HG03175 (cell line): ENCODE measurements at regions not wholly inside any gene's neighbourhood (a gene's known extent, or its start where the extent isn't known, plus 50 kb on each side); places are given as distances from the start of the nearest gene placed in this dataset.

Experiments
- ATAC-seq: cut with Tn5 transposase; IDR thresholded peaks from one replicate; pipeline ENCODE4 v1.9.1; 2021; ENCODE audit warnings: mild to moderate bottlenecking, moderate library complexity; ENCODE audit not compliant: unreplicated experiment

DNA sequence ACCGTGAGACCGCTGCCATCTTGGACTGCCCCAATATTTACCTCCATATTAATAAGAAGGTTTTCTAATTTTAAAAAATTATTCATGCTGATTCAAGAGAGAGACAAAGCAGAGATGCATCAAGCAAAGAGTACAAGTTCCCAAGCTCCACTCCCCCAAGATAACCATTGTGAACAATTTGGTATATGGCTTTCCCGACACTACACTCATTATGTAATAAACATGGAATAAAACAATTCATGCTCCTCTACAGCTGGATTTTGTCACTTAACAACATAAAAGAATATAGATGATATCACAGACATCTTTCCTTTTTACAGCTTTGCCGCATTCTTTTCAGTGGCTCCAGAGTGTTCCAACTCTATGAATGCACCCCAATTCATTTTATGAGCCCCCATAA lies 307.6 kb downstream of the FGFR2 start:
- no peak for ATAC-seq

DNA sequence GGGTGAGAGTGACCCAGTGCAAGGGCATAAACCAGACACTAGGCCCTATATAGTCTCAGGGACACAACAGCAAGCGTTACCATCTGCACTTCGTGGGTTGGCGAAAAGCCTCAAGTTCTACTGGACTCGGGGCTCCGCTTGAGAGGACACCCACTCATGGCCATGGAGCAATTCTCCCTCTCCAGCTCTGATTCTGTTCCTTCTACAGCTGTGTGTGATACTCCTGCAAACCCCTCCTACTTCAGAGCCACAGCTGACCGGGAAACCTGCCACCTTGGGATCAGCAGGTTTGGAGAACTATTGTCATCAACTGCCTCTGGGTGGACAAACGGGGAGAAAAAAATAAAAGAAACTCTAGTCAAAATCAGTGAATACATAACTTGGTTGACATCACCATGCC lies 306.9 kb downstream of the FGFR2 start:
- no peak for ATAC-seq

DNA sequence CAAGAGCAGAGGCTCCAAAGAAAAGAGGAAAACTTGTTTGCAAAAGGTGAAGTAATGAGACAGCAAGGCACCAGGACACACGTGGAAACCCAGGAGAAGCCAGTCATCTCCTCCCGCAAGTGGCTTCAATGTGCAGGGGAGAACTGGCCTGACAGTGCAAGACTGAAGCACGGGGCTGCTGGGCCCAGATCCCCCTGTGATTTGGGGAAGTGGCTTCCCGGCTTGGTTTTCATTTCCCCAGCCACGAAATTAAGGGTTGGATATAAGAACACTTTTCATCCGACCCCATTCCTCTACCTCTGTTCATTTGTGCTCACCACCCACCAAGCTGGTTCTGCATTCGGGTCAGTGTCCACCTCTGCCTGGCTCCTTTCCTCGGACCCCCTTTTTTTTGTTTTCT lies 306.4 kb downstream of the FGFR2 start:
- ATAC-seq, result no peak

DNA sequence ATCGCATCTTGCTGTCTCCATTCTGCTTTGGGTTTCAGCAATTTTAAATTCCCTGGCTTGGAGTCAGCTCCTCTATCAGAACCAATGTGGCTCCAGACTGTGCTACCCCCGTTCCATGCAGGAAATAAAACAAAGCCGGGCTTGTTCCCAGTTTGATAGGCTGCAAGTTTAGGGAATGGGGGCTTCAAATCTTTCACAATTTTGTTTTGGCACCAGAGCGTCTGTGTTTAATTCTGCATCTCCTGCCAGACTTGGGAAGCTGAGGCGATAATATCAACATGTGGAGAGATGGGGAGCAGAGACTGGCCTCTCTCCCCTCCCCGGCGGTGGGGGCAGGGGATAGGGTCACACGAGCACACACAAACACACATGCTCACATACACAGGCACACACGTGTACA lies 305.9 kb downstream of the FGFR2 start:
- no peak for ATAC-seq

DNA sequence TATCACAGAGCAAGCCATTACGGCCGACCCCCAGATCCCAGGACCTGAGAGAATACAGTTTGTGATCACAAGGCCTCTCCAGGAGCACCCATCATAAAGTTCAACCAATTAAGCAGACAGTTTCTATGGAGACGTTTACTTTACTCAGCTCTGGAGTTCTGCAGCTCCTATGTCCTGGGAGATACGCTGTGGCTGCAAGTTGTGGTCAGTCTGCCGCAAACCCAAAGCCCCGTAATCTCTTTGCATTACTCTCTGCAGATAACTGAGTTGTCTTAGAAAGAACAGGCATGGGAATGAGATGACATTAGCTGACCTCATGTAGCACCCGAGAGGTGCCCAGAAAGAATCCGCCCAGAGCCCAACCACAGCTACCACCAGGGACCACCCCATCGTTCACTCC lies 305.1 kb downstream of the FGFR2 start:
- no peak for ATAC-seq

DNA sequence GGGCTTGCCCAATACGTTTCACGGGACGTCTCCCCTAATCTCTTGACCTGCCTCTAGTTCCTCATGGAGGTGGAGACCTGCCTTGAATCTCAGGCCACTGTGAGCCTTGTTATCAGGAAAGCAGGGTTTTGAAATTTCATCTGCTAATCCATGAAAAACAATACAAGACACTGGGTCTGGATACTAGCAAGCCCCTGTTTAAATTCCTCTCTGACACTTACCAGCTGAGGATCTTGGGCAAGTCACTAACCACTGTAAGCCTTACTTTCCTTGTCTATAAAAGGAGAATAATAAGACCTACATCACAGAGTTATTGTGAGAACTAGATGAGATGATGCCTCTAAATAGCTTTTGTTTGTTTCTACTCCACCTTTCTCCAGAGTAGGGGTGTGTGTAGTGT lies 303.6 kb downstream of the FGFR2 start:
- no peak for ATAC-seq

DNA sequence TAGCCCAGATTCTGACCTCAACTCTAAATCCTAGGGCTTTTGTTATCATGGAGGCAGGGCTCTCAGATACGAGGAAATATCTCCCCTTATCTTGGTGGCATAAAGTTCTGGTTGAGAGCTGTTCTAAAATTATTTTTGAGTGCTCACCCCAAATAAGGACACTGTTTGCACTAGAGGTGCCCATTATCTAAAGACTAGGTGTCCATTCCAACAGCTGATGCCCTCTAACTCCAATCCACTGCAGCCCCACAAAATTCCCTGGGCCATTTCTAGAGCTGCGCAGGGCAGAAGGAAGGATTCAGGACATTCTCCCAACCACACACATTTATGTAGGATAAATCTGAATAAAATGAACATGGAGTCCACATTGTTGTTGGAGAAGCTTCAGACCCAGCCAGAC lies 301.9 kb downstream of the FGFR2 start:
- ATAC-seq, result no peak

DNA sequence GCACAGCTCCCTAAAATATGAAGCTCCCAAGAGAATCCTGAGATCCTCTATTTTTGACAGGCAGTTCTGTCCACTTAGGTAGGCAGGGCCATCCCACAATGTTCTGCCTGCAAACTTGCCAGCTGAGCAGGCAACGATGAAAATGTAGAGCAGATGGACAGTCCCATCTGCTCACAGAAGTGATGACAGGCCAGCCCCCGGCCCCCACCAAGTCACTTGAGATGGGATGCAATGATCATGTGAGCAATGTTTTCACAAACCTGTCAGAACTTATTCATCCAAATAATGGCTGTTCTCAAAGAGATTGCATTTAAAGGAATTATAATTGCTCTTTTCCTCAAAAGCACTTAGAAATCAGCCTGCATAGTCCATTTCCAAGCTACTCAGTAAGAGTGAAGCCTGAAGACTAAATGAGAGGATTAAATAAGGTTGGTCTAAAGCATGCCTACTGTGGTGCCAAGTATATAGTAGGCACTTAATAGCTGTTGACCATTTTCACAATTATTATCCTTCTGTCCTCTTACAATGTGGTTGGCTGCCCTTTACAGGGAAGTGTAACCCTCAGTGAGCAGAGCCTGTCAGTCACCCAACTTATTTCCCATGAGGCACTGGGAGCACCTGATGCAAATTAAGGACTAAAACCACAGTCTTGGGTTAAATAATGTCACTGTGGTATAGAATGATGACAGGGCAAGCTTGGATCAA lies 301.2 kb downstream of the FGFR2 start:
- ATAC-seq, result no peak

DNA sequence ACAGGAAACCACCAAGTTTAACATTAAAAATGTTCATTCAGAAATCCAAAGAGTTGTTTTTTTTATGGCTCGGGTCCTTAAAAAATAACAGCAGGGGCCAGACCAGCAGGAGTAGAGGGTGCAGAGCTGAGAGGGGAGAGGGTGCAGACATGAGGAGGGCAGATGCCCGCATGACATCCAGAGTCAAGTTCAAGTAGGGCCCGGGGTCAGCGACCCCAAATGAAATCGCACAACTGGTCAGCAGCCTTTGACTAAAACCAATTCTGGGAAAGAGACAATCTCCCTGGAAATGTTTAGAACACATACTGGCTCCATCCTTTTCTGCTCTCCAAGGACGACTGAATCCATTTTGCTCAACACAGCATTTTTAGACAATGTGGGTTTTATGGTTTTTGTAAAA lies 297.5 kb downstream of the FGFR2 start:
- no peak for ATAC-seq

DNA sequence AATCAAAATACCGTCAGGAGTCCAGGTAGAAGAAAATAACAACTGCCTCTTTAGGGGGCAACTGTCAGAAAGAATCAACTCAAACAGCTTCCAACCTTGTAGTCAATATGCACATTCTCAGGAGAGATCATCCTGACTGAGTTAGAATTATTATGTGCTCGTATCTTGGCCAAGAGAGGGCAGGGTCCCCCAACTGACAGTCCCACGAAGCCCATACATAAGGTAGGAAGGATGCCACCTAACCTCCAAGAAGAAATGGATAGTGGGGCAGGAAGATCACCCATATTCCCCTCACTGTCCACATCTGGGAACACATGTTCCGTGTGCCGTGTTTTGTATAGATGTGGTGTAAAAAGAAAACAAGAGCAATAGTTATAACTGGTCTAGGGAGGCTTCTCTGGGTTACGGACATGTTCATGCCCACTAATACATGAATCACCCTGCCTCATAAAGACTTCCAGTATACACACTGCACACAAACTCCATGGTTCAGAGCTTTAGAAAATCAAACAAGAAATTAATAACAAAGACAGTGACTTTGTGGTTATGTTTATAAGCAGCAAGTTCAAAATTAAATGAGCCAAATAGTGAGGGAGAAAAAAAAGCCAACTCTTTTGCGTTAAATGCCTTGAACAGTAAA lies 295.6 kb downstream of the FGFR2 start:
- ATAC-seq, result no peak

DNA sequence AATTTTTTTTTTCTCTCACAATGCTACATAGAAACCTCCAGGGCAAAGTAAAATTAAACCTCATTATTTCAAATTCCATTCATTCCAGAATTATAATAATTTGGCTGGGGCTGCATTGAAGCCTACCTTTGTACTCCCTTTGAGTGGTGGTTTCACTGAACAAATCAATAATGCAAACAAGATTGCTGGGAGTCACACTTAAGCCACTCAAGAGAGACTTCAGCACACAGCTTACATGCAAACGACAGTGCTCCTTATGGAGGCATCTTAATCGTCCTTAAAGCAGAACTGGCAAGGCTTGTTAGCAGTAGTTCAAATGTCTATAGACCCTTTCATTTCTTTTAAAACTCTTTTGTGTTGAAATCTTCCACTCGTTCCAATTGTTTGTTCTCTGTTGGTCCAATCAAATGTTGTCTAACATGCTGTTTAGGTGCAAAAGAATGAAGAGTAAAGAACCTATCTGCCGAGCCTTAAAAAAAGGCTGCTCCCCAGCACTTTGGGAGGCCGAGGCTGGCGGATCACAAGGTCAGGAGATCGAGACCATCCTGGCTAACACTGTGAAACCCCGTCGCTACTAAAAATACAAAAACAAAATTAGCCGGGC lies 294.9 kb downstream of the FGFR2 start:
- ATAC-seq, result no peak

DNA sequence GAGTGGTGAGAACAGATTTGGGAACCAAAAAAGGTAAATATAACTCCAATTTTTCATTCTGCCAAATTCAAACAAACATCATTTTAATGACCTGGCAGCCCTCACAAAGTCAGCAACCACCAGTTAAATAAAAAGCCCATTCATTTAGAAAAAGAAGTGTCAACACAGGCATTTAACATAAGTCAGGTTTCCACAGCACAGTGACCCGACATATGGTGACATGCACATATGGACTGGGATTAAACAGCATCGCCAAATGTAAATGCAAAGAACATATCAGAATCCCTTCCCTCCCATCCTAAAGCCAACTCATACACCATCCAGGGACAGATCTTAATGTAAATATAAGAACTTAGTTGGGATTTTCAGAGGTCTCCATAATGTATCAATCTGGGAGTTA lies 293.2 kb downstream of the FGFR2 start:
- no peak for ATAC-seq

DNA sequence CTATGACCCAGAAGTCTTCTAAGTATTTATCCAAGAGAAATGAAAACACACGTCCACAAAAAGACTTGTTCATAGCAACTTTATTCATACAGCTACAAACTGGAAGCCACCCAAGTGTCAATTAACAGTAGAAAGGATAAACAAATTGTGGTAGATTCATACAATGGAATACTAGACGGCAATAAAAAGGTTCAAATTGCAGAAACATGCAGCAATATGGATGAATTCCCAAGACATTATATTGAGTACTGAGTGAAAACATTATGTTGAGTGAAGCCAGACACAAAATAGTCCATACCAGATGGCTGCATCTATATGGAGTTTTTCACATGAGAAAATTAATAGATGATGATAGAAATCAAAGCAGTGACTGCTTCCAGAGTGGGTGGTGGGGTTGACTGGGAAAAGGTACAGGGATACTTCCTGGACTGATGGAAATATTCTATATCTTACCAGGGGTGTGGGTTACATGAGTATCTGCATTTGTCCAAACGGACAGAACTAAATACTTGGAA lies 292.0 kb downstream of the FGFR2 start:
- ATAC-seq, result no peak

DNA sequence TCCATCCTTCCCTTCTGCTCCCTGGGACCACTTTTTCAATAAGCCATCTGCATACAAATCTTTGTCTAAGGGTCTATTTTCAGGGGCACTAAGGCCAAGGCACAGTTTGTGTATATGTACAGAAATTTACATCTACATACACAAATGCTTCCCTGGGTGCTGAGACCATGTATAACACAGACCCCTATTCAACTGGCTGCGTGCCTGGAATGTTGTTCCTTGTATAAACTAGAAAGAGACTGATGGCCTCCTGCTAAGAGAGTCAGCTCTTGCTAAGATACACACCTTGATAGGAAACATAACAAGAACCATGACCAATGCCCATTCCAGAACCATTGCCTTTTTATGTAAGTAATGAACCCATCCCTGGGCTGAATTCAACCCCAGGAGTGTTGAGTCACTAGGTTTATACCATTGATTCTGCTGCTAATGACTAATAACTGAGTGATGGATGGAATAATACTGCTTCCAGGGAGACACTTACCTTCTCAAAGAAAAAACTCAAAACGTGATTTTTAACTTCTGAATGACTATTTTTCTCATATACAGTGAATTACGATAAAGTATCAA lies 290.7 kb downstream of the FGFR2 start:
- no peak for ATAC-seq

DNA sequence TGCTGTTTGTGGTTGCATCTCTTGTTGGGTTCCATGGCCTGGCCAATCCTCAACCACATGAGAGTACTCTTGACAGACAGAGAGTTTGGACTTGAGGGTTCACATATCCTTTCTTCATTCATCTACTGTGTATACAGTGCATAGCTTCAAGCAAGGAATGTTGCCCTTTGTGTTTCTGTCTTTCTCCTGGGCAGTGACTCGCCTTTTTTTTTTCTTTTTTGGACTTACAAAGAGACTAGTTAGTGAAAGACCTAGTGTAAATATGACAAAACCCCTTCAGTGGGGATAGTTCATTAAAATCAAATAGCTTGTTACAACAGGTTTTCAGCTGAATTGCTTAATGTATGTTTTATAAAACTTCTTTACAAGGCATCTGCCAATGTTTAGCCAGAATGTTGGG lies 290.2 kb downstream of the FGFR2 start:
- no peak for ATAC-seq

DNA sequence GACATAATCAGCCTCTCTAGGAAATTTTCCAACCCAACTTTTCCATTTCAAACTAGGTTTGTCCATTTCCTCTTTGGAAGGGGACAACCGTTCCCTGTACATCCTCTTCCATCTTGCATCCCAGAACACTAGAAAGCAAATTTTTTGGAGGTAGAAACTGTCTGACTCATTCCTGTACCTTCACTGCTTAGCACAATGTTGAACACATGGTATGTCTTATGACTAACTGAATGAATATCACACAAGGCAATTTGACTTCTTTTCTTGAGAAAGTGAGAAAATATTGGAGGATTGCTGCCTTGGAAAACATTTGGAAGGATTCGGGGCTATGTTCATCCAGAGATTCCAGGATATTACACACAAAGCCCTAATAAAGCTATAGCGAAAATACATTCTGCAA lies 289.1 kb downstream of the FGFR2 start:
- ATAC-seq, result no peak

DNA sequence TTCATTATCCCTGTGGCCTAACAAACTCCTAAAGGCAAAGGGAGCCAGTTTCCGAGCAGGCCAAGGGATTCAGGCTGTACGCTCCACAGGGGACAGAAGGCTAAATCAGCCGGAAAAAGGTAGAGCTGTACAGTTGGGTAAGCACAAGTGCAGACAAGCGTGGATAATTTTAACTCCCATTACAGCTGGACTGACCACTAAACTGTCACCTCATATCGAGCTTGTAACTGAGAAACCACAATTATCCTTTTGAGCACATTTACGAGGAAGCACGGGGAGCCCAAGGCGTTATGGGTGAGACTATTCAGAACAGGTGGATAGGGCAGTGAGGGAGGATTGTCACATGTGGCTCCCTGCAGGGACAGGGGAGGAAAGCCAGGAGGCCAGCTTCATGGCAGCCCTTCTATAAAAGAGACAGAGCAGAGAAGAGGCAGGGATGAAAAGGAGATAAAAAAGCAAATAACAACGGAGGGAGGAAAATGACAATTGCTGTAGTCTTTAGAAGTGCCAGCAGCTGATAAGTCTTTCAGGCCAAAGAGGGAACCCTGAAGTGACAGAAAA lies 288.0 kb downstream of the FGFR2 start:
- peak; percentile 66 for ATAC-seq

DNA sequence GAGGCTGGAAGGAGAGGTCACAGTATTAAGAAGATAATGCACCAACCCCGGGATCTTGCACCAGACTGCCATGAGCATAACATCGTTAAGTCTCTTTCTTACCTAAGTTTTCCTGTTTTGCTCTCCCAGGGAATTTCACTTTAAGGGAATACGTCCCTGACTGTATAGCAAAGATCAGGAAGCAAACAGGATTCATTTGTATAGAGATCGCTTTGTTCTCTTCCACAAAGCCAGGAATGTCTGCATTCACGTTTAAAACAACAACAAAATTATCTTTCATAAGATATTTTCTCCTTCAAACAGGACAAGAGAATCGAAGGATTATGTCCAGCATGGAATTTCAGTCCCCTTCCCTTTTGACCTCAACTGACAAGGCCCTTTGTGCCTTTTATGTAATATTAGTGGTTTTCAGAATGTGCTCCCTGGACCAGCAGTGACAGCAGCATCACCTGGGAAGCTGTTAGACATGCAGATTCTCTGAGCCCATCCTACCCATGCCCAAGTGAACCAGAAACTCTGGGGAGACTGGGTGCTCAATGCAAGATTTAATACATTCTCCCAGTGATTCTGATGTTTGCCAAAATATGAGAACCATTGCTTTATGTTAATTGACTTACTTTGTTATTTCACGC lies 286.3 kb downstream of the FGFR2 start:
- no peak for ATAC-seq

DNA sequence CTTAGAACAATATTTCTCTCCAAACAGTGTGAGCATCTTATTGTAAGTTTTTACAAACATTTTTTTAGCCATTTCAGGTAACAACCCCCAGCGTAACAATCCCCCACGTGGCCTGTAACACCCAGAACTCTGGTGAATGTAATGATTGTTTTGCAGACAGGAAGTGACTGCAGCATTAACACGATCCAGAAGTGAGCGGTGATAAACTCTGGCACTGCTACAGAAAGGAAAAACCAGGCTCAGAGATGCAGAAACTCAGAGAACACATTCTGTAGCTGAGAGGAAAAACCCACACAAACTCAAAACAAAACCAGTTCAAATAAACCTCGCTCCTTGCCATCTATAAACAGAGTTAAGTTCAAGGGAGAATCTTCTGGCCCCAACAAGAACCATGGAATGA lies 285.7 kb downstream of the FGFR2 start:
- no peak for ATAC-seq

DNA sequence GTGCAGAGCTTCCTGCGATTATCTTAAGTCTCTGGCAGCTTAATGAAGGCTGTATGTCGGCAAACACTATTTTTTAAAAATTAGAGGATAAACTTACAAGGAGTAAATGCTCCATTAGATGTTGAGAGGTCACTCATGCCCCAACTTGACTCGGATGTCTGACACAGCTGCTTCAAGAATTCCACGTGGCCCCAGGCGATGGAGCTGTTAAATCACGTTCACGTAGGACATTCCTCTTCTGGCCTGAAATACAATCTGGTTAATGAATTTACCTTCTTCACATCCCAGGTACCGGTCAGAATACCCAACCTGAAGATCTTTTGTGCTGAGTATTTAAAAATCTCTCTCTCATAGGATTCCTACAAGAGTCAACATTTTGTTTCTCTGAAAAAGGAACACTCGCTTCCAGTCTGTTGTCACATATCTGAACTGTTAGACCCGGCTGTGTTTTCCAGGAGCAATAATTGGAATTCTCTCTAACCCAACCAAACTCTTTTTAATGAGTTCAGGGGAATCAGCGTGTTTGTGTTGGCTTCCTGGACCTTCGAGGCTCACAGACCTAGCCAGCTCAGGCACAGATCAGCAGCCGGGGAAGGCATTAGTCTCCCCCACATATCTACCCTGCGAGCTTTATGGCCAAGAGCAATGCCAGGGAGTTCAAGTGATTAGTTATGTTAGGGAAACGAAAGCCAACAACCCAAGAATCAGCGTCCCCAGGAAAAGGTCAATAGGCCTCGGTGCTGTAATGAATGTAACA lies 284.9 kb downstream of the FGFR2 start:
- no peak for ATAC-seq
